ENCODE measurements at regions not wholly inside any gene's neighbourhood (a gene's known extent, or its start where the extent isn't known, plus 50 kb on each side); places are given as distances from the start of the nearest gene placed in this dataset.
"Not testable (repeated sequence)": the region's sequence is repeated elsewhere in the genome, so short reads cannot be mapped to it uniquely, and the experiment has no call there.

DNA sequence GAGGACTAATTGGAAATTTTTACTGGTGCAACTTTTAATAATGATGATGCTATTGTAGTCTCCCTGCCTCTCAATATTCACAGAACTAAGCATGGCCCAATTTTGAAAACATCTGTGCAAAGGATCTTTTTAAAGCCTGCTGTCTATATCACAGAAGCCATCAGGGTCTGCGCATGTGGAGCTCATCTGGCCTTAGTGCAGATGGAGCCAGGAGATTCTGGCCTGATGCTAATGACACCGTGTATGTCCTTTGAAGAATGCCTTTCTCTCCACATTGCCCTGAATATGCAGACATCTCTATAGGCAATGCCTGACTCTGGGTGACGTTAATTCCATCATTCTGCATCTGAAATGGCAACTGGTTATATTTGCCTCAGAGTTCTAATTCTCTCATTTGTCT lies 1205.9 kb downstream of the AACS start:
- DNase-seq (ENCODE audit: low read depth, low spot score): no peak
- in situ Hi-C loops (cut with HindIII; ENCODE audit: low pct_unique_long_range_greater_than_20kb, low sequenced_read_pairs): no loop called here

GRCh38 chr12:126282691-126283090 lies 1217.5 kb downstream of the AACS start:
- DNase-seq (ENCODE audit: low read depth, low spot score): no peak
- in situ Hi-C loops (cut with HindIII; ENCODE audit: low pct_unique_long_range_greater_than_20kb, low sequenced_read_pairs): no loop called here

- in situ Hi-C loops (cut with HindIII; ENCODE audit: low pct_unique_long_range_greater_than_20kb, low sequenced_read_pairs): no loop called here
- DNase-seq (ENCODE audit: low read depth, low spot score): no peak
Observed at GRCh38 chr12:126286203-126286602, 1221.0 kb downstream of the AACS start.

GRCh38 chr12:126290456-126290855 lies 1225.2 kb downstream of the AACS start:
- in situ Hi-C loops (cut with HindIII; ENCODE audit: low pct_unique_long_range_greater_than_20kb, low sequenced_read_pairs): no loop called here
- DNase-seq (ENCODE audit: low read depth, low spot score): no peak

GRCh38 chr12:126291987-126292386 lies 1226.8 kb downstream of the AACS start:
- in situ Hi-C loops (cut with HindIII; ENCODE audit: low pct_unique_long_range_greater_than_20kb, low sequenced_read_pairs); DNase-seq (ENCODE audit: low read depth, low spot score): not testable (repeated sequence)

GRCh38 chr12:126295652-126296051 lies 1230.4 kb downstream of the AACS start:
- DNase-seq (ENCODE audit: low read depth, low spot score): no peak
- in situ Hi-C loops (cut with HindIII; ENCODE audit: low pct_unique_long_range_greater_than_20kb, low sequenced_read_pairs): no loop called here

- no peak for DNase-seq (ENCODE audit: low read depth, low spot score)
- in situ Hi-C loops (cut with HindIII; ENCODE audit: low pct_unique_long_range_greater_than_20kb, low sequenced_read_pairs): no loop called here
Observed at GRCh38 chr12:126309278-126309677, 1244.0 kb downstream of the AACS start.

GRCh38 chr12:126312457-126312856 lies 1247.2 kb downstream of the AACS start:
- in situ Hi-C loops (cut with HindIII; ENCODE audit: low pct_unique_long_range_greater_than_20kb, low sequenced_read_pairs): no loop called here
- no peak for DNase-seq (ENCODE audit: low read depth, low spot score)

DNA sequence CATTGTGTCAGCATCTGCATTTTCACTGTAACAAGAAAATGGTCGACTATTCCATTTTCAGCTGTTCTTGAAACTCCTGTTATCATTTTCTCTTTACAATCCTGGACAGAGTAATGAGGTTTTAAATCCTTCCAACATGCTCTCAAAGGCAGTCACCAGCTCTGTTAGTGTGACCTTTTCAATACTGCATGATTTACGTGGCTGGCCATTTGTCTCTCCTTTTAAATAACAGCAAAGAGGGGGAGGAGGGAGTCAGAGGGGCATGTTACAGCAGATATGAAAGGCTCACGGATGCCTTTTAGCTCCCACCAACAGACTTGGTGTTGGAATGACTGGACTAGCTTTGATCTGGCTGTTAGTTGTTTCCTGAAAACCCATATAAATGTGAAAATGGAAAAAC lies 1251.2 kb downstream of the AACS start:
- no peak for DNase-seq (ENCODE audit: low read depth, low spot score)
- in situ Hi-C loops (cut with HindIII; ENCODE audit: low pct_unique_long_range_greater_than_20kb, low sequenced_read_pairs): no loop called here

DNA sequence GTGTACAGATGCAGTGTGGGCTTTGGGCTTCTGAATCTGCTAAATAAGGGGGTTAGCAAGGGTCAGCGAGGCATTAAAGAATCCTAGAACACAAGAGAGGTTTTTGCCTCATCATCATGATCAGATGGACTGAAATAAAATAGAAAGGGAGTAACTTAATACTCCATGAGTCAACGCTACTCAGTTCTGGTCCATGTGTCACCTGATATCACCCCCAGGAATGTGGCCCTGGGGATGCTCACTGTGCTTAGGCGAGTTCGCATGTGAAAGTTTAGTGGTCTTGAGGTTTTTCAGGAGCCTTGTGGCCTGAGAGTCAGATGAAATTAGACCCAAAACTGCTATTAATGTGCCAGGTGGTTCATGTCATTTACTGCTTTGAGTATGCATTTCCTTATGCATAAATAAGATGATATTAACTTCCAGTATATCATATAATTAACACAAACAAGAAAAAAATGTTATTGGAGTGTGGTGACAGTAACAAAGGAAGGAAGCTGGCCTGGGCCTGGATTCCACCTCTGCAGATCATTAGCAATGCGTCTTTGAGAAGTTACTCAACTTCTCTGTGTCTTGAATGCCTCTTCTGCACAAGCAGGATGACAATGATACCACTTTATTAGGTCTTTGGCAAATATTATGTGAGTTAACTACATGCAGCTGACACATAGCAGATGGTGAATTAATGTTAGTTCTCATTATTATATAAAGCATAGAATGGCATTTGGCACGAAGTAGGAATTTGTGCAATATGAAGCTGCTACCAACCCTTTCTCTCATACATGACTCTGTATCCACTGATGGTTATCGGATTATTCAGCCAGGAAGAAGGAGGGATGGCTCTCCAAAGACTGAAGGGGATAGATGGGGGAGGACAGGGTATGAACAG lies 1272.6 kb downstream of the AACS start:
- no peak for DNase-seq (ENCODE audit: low read depth, low spot score)
- in situ Hi-C loops (cut with HindIII; ENCODE audit: low pct_unique_long_range_greater_than_20kb, low sequenced_read_pairs): no loop called here

- no peak for DNase-seq (ENCODE audit: low read depth, low spot score)
- in situ Hi-C loops (cut with HindIII; ENCODE audit: low pct_unique_long_range_greater_than_20kb, low sequenced_read_pairs): no loop called here
Observed at GRCh38 chr12:126342866-126343265, 1277.6 kb downstream of the AACS start.

GRCh38 chr12:126343321-126343720 lies 1278.1 kb downstream of the AACS start:
- in situ Hi-C loops (cut with HindIII; ENCODE audit: low pct_unique_long_range_greater_than_20kb, low sequenced_read_pairs): no loop called here
- DNase-seq (ENCODE audit: low read depth, low spot score): no peak

DNA sequence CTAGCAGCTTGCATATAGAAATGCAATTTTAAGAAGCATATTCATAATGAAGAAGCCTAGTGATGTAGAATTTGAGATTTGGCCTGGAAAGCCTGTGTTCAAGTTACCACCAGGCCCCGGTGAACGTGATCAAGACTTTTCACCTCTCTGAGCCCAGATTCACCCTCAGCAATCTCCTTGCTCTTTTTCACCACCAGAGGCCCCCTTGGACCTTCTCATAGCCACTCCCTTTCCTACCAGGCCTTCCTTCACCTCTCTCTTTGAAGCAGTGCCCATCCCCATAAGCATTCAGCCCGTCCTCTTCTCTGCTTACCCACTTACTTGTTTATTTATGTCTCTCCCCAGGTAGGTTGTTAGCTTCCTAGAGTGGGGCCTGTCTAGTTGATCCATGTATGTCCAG lies 1280.9 kb downstream of the AACS start:
- DNase-seq (ENCODE audit: low read depth, low spot score): no peak
- in situ Hi-C loops (cut with HindIII; ENCODE audit: low pct_unique_long_range_greater_than_20kb, low sequenced_read_pairs): no loop called here

DNA sequence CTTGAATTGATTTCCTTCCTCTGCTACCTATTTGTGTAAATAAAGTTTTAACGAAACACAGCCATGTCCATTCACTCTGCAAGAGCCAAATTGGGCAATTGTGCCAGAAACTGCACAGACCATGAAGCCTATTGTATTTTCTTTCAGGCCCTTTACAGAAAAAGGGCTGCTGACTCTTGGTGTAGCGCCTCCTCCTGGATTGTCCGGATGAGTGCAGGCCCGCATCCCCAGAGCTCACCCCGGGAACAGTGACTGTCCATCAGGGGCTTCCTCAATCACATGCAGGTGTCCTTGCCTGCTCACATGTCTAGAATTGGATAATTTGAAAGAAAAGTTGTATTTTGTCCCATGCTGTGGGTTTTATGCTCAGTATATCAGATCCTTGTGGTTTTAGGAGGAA lies 1282.2 kb downstream of the AACS start:
- peak; percentile 11 for DNase-seq (ENCODE audit: low read depth, low spot score)
- in situ Hi-C loops (cut with HindIII; ENCODE audit: low pct_unique_long_range_greater_than_20kb, low sequenced_read_pairs): no loop called here

DNA sequence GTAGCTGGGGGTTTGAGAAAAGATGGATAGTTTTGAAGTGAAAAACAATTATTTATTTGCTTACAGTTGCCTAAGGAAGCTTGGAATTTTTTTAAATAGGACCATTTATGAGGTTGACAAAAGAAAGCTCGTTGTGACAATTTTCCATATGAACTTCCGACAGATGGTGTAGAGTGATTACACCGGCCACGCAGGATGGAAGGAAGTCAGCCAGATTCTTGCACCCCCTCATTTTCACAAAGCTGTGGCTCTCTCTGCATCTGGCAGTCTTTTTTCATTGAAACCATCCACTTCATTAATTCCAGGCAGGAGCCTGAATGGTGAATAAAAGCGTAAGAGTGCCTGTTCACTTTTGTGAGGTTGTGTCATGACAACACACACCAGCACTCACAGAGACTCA lies 1284.1 kb downstream of the AACS start:
- in situ Hi-C loops (cut with HindIII; ENCODE audit: low pct_unique_long_range_greater_than_20kb, low sequenced_read_pairs): no loop called here
- DNase-seq (ENCODE audit: low read depth, low spot score): no peak

DNA sequence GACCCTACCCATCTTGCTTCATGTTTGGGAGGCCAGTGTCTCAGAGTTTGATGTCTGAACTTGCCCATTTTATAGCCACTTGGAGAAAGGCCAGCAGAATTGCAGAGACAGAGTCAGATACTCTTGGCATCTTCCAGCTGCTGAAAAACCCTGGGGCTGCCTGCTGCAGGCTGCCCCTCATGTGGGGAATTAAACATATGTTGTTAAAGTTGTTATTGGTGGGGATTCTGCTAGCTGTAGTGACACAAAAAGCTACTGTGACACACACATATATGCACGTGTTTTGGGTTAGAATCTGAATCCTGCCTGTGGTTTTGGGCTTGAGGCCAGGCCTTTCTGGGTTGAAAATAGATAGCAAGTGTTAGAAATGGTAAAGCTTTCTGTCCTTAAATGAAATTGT lies 1288.4 kb downstream of the AACS start:
- in situ Hi-C loops (cut with HindIII; ENCODE audit: low pct_unique_long_range_greater_than_20kb, low sequenced_read_pairs): no loop called here
- no peak for DNase-seq (ENCODE audit: low read depth, low spot score)

GRCh38 chr12:126354633-126355032 lies 1289.4 kb downstream of the AACS start:
- in situ Hi-C loops (cut with HindIII; ENCODE audit: low pct_unique_long_range_greater_than_20kb, low sequenced_read_pairs): no loop called here
- DNase-seq (ENCODE audit: low read depth, low spot score): no peak

- in situ Hi-C loops (cut with HindIII; ENCODE audit: low pct_unique_long_range_greater_than_20kb, low sequenced_read_pairs): no loop called here
- peak; percentile 36 for DNase-seq (ENCODE audit: low read depth, low spot score)
Observed at GRCh38 chr12:126355346-126355745, 1290.1 kb downstream of the AACS start.

DNA sequence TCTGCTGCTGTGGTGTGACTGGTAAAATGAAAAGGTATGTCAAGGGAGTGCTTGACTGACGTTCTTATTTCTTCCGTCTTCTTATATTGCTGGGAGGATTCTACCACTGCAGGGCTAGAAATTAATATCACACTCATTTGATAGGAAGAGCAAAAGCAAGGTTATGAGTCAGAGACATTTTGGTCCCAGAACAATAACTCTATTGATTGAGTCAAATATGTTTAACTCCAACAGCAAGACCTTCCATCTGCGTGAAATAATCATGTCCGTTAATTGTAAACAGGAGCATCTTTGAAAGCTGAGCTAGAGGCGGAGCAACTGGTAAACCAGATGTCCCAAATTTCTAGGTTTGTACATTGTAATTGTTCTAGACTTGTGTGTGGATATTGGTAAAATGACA lies 1293.6 kb downstream of the AACS start:
- in situ Hi-C loops (cut with HindIII; ENCODE audit: low pct_unique_long_range_greater_than_20kb, low sequenced_read_pairs): no loop called here
- peak; percentile 59 for DNase-seq (ENCODE audit: low read depth, low spot score)

DNA sequence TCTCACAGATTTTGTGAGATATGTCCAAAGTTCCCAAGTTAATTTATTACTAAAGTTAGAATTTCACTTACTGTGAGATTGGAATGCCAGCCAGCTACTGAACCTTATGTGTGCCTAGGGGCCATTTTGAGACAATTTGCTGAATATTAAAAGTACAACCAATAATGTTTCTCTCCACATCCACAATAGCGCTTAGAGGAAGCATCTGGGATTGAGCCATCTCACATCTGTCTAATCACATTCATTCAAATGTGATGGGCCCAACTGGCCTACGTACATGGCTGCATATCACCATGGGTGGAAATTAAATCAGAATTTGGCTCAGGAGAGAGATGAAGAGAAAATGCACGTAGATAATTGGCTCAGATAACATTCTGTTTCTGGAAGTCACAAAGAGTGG lies 1294.0 kb downstream of the AACS start:
- peak; percentile 15 for DNase-seq (ENCODE audit: low read depth, low spot score)
- in situ Hi-C loops (cut with HindIII; ENCODE audit: low pct_unique_long_range_greater_than_20kb, low sequenced_read_pairs): no loop called here

Measured in SK-MEL-5 (cell line).